ENCODE measurements at regions not wholly inside any gene's neighbourhood (a gene's known extent, or its start where the extent isn't known, plus 50 kb on each side); places are given as distances from the start of the nearest gene placed in this dataset.
"Not testable (repeated sequence)": the region's sequence is repeated elsewhere in the genome, so short reads cannot be mapped to it uniquely, and the experiment has no call there.

- no peak for DNase-seq
Observed at GRCh38 chr22:49518436-49518970, 309.2 kb downstream of the BRD1 start.

- DNase-seq: no peak
Observed at GRCh38 chr22:49517667-49518185, 309.9 kb downstream of the BRD1 start.

GRCh38 chr22:49517211-49517610 lies 310.5 kb downstream of the BRD1 start:
- DNase-seq: no peak

GRCh38 chr22:49515475-49515874 lies 312.2 kb downstream of the BRD1 start:
- DNase-seq: no peak

- no peak for DNase-seq
Observed at GRCh38 chr22:49514641-49515040, 313.0 kb downstream of the BRD1 start.

- DNase-seq: no peak
Observed at GRCh38 chr22:49514211-49514610, 313.5 kb downstream of the BRD1 start.

GRCh38 chr22:49513358-49513851 lies 314.3 kb downstream of the BRD1 start:
- no peak for DNase-seq

- DNase-seq: no peak
Observed at GRCh38 chr22:49512487-49513165, 315.0 kb downstream of the BRD1 start.

- DNase-seq: not testable (repeated sequence)
Observed at GRCh38 chr22:49511393-49512189, 316.1 kb downstream of the BRD1 start.

GRCh38 chr22:49510718-49511117 lies 317.0 kb downstream of the BRD1 start:
- DNase-seq: no peak

- no peak for DNase-seq
Observed at GRCh38 chr22:49509016-49509415, 318.7 kb downstream of the BRD1 start.

- no peak for DNase-seq
Observed at GRCh38 chr22:49508561-49508960, 319.1 kb downstream of the BRD1 start.

- DNase-seq: no peak
Observed at GRCh38 chr22:49507607-49508292, 319.9 kb downstream of the BRD1 start.

GRCh38 chr22:49506010-49506400 lies 321.7 kb downstream of the BRD1 start:
- DNase-seq: no peak

GRCh38 chr22:49505337-49506009 lies 322.2 kb downstream of the BRD1 start:
- DNase-seq: no peak

GRCh38 chr22:49503896-49504521 lies 323.7 kb downstream of the BRD1 start:
- DNase-seq: no peak

GRCh38 chr22:49503321-49503720 lies 324.4 kb downstream of the BRD1 start:
- no peak for DNase-seq

- DNase-seq: no peak
Observed at GRCh38 chr22:49502126-49502826, 325.4 kb downstream of the BRD1 start.

- DNase-seq: no peak
Observed at GRCh38 chr22:49500942-49501395, 326.7 kb downstream of the BRD1 start.

- DNase-seq: no peak
Observed at GRCh38 chr22:49500076-49500460, 327.6 kb downstream of the BRD1 start.

GRCh38 chr22:49499433-49500075 lies 328.1 kb downstream of the BRD1 start:
- no peak for DNase-seq
